ENCODE measurements at regions not wholly inside any gene's neighbourhood (a gene's known extent, or its start where the extent isn't known, plus 50 kb on each side); places are given as distances from the start of the nearest gene placed in this dataset.
A peak's percentile ranks its signal among the peaks of the same experiment; 100 is the strongest.

GRCh38 chr15:70539409-70539808 is 223.9 kb downstream of the UACA start:
- no peak for DNase-seq (ENCODE audit: low spot score in 2 of 2)
- no peak overlapping the region for H3K27ac Mint-ChIP-seq

GRCh38 chr15:70538278-70538677 is 225.1 kb downstream of the UACA start:
- DNase-seq (ENCODE audit: low spot score in 2 of 2) (no peak), ATAC-seq (no peak)
- H3K9me3 Mint-ChIP-seq = no peaks in the 10 kb centered on the region
- H3K36me3 Mint-ChIP-seq = peaks cover 0 to 10% of the 10 kb centered on the region in 2 donors
- H3K27ac Mint-ChIP-seq = no peak overlapping the region

More at GRCh38 chr15:70539409-70539808, 223.9 kb downstream of the UACA start:
- Mint-ChIP-seq H3K9me3 (no peaks in the 10 kb centered on the region), H3K36me3 (peaks cover 0 to 9% of the 10 kb centered on the region in 2 donors)
- no peak for ATAC-seq

GRCh38 chr15:70535955-70536338 is 227.4 kb downstream of the UACA start:
- no peaks in the 10 kb centered on the region for H3K9me3 Mint-ChIP-seq
- peaks cover 0 to 10% of the 10 kb centered on the region in 2 donors for H3K36me3 Mint-ChIP-seq
- ATAC-seq (no peak), DNase-seq (ENCODE audit: low spot score in 2 of 2) (no peak)
- peak overlapping the region; percentile 66 to 93 for H3K27ac Mint-ChIP-seq

GRCh38 chr15:70535071-70535954 is 228.0 kb downstream of the UACA start:
- Mint-ChIP-seq H3K9me3 (no peaks in the 10 kb centered on the region), H3K27ac (peak overlapping the region; percentile 66 to 93), H3K36me3 (peaks cover 0 to 10% of the 10 kb centered on the region in 2 donors)
- DNase-seq (ENCODE audit: low spot score in 2 of 2) (peak in 1 of 2 donors; percentile 44), ATAC-seq (peak; percentile 81 to 82)

GRCh38 chr15:70533931-70534742 is 229.2 kb downstream of the UACA start:
- peak overlapping the region; percentile 66 to 93 for H3K27ac Mint-ChIP-seq
- H3K36me3 Mint-ChIP-seq = peaks cover 1 to 10% of the 10 kb centered on the region in 2 donors
- ATAC-seq (no peak), DNase-seq (ENCODE audit: low spot score in 2 of 2) (no peak)
- H3K9me3 Mint-ChIP-seq = no peaks in the 10 kb centered on the region

- DNase-seq (ENCODE audit: low spot score in 2 of 2) = no peak
- Mint-ChIP-seq H3K36me3 (peaks cover 10 to 14% of the 10 kb centered on the region in 2 donors), H3K9me3 (peaks cover 0 to 4% of the 10 kb centered on the region in 2 donors), H3K27ac (no peak overlapping the region)
- ATAC-seq = no peak
These were observed 230.7 kb downstream of the UACA start for GRCh38 chr15:70532531-70533186.

- peaks cover 14 to 15% of the 10 kb centered on the region in 2 donors for H3K36me3 Mint-ChIP-seq
- no peak for DNase-seq (ENCODE audit: low spot score in 2 of 2)
- peak overlapping the region in 1 of 2 donors; percentile 22 for H3K27ac Mint-ChIP-seq
- peaks cover 0 to 4% of the 10 kb centered on the region in 2 donors for H3K9me3 Mint-ChIP-seq
- ATAC-seq = no peak
These were observed 231.8 kb downstream of the UACA start for GRCh38 chr15:70531576-70531975.

- no peak for ATAC-seq
- Mint-ChIP-seq H3K27ac (no peak overlapping the region), H3K9me3 (peaks cover 0 to 4% of the 10 kb centered on the region in 2 donors), H3K36me3 (peaks cover 14 to 15% of the 10 kb centered on the region in 2 donors)
- no peak for DNase-seq (ENCODE audit: low spot score in 2 of 2)
These were observed 232.5 kb downstream of the UACA start for GRCh38 chr15:70530906-70531305.

GRCh38 chr15:70530503-70530902 is 232.9 kb downstream of the UACA start:
- no peak for ATAC-seq

GRCh38 chr15:70530017-70530499 is 233.3 kb downstream of the UACA start:
- ATAC-seq = no peak
- H3K27ac Mint-ChIP-seq = peak overlapping the region in 1 of 2 donors; percentile 1
- no peak for DNase-seq (ENCODE audit: low spot score in 2 of 2)
- peaks cover 12 to 14% of the 10 kb centered on the region in 2 donors for H3K36me3 Mint-ChIP-seq
- H3K9me3 Mint-ChIP-seq = peaks cover 0 to 4% of the 10 kb centered on the region in 2 donors

More at GRCh38 chr15:70530503-70530902, 232.9 kb downstream of the UACA start:
- Mint-ChIP-seq H3K27ac (peak overlapping the region in 1 of 2 donors; percentile 1), H3K9me3 (peaks cover 0 to 4% of the 10 kb centered on the region in 2 donors), H3K36me3 (peaks cover 14 to 15% of the 10 kb centered on the region in 2 donors)
- no peak for DNase-seq (ENCODE audit: low spot score in 2 of 2)

- no peak for DNase-seq (ENCODE audit: low spot score in 2 of 2)
These were observed 234.5 kb downstream of the UACA start for GRCh38 chr15:70528816-70529215.

GRCh38 chr15:70528270-70528706 is 235.1 kb downstream of the UACA start:
- Mint-ChIP-seq H3K36me3 (peaks cover 4 to 14% of the 10 kb centered on the region in 2 donors), H3K27ac (peak overlapping the region; percentile 54 to 67), H3K9me3 (peaks cover 0 to 4% of the 10 kb centered on the region in 2 donors)
- DNase-seq (ENCODE audit: low spot score in 2 of 2) (peak in 1 of 2 donors; percentile 48), ATAC-seq (peak; percentile 96 to 99)

More at GRCh38 chr15:70528816-70529215, 234.5 kb downstream of the UACA start:
- Mint-ChIP-seq H3K27ac (peak overlapping the region; percentile 20 to 67), H3K36me3 (peaks cover 4 to 14% of the 10 kb centered on the region in 2 donors), H3K9me3 (peaks cover 0 to 4% of the 10 kb centered on the region in 2 donors)
- no peak for ATAC-seq

GRCh38 chr15:70526974-70527325 is 236.4 kb downstream of the UACA start:
- Mint-ChIP-seq H3K36me3 (peaks cover 4 to 14% of the 10 kb centered on the region in 2 donors), H3K9me3 (peaks cover 0 to 4% of the 10 kb centered on the region in 2 donors), H3K27ac (no peak overlapping the region)
- DNase-seq (ENCODE audit: low spot score in 2 of 2) (no peak), ATAC-seq (no peak)

- peaks cover 4 to 14% of the 10 kb centered on the region in 2 donors for H3K36me3 Mint-ChIP-seq
- no peak overlapping the region for H3K27ac Mint-ChIP-seq
- DNase-seq (ENCODE audit: low spot score in 2 of 2) = no peak
- ATAC-seq = no peak
- peaks cover 0 to 4% of the 10 kb centered on the region in 2 donors for H3K9me3 Mint-ChIP-seq
These were observed 237.0 kb downstream of the UACA start for GRCh38 chr15:70526221-70526973.

GRCh38 chr15:70525551-70525950 is 237.8 kb downstream of the UACA start:
- DNase-seq (ENCODE audit: low spot score in 2 of 2) = no peak
- ATAC-seq = no peak
- no peak overlapping the region for H3K27ac Mint-ChIP-seq
- H3K9me3 Mint-ChIP-seq = peaks cover 0 to 4% of the 10 kb centered on the region in 2 donors
- peaks cover 4 to 14% of the 10 kb centered on the region in 2 donors for H3K36me3 Mint-ChIP-seq
